IMR-90 (cell line): ENCODE measurements at regions not wholly inside any gene's neighbourhood (a gene's known extent, or its start where the extent isn't known, plus 50 kb on each side); places are given as distances from the start of the nearest gene placed in this dataset.

Source experiments
- ATAC-seq: fragments of 200-7000 bp; cut with Tn5 transposase; 2 replicates; pipeline ENCODE4 v1.9.1; 2020; ENCODE audit warnings: low read depth, mild to moderate bottlenecking, moderate library complexity
- BruUV-seq: library from RNA; stranded (reverse); fragments of 400-500 nt; replicated peaks from 2 replicates; lab custom pipeline; 2021; lab: Mats Ljungman, UMichigan
- CTCF ChIA-PET: fragments of 300-600 bp; formaldehyde crosslinking; extraction: SDS; loops from one replicate; lab custom pipeline; 2021; ENCODE audit warnings: antibody characterized with exemption; lab: Yijun Ruan, JAX
- POLR2A ChIA-PET: fragments of 300-600 bp; sonication (Branson Sonifier 250); formaldehyde crosslinking; loops from one replicate; lab custom pipeline; 2022; ENCODE audit warnings: antibody characterized with exemption; ENCODE audit not compliant: unreplicated experiment; lab: Charles Lee
- DNase-seq: peaks from one replicate; pipeline ENCODE4 v3.0.0; 2013
- H2AFZ ChIP-seq: replicated peaks from 2 replicates; pipeline ENCODE3; 2013; ENCODE audit warnings: low read length, mild to moderate bottlenecking; ENCODE audit not compliant: poor library complexity
- H2AK5ac ChIP-seq: 2 replicates; pipeline ENCODE4 v1.6.1; 2013; ENCODE audit warnings: low read depth, low read length, inconsistent platforms
- H2AK9ac ChIP-seq: replicated peaks from 2 replicates; pipeline ENCODE3; 2013; ENCODE audit warnings: mild to moderate bottlenecking, low read depth, low read length, moderate library complexity; ENCODE audit not compliant: poor library complexity
- H2BK120ac ChIP-seq: 2 replicates; pipeline ENCODE4 v1.6.1; 2013; ENCODE audit warnings: low read depth, low read length, inconsistent platforms
- H2BK15ac ChIP-seq: 3 replicates; pipeline ENCODE4 v1.6.1; 2013; ENCODE audit warnings: low read depth, low read length, inconsistent platforms
- H2BK20ac ChIP-seq: 2 replicates; pipeline ENCODE4 v1.6.1; 2013; ENCODE audit warnings: low read depth, mild to moderate bottlenecking, inconsistent platforms, low read length, moderate library complexity
- H2BK5ac ChIP-seq: 2 replicates; pipeline ENCODE4 v1.6.1; 2013; ENCODE audit warnings: mild to moderate bottlenecking, low read depth, low read length, inconsistent platforms; ENCODE audit not compliant: poor library complexity, severe bottlenecking
- H3K14ac ChIP-seq: replicated peaks from 2 replicates; pipeline ENCODE4 v1.6.1; 2013; ENCODE audit warnings: low read depth, low read length, inconsistent platforms
- H3K18ac ChIP-seq: 2 replicates; pipeline ENCODE4 v1.6.1; 2013; ENCODE audit warnings: low read depth, low read length, control low read depth
- H3K23ac ChIP-seq: 2 replicates; pipeline ENCODE4 v1.6.1; 2013; ENCODE audit warnings: low read depth, low read length, inconsistent platforms
- H3K27ac ChIP-seq: 2 replicates; pipeline ENCODE4 v1.5.1; 2013; ENCODE audit warnings: mild to moderate bottlenecking, control low read depth, low read length; ENCODE audit not compliant: insufficient read depth
- H3K27me3 ChIP-seq: 2 replicates; pipeline ENCODE4 v1.6.1; 2013; ENCODE audit warnings: low read length; ENCODE audit not compliant: control insufficient read depth, insufficient read depth
- H3K36me3 ChIP-seq: 2 replicates; pipeline ENCODE4 v1.6.1; 2013; ENCODE audit warnings: low read length, mixed read lengths; ENCODE audit not compliant: control insufficient read depth, insufficient read depth
- H3K4ac ChIP-seq: 2 replicates; pipeline ENCODE4 v1.6.1; 2013; ENCODE audit warnings: low read depth, low read length, inconsistent platforms
- H3K4me1 ChIP-seq: 2 replicates; pipeline ENCODE4 v1.6.1; 2013; ENCODE audit warnings: low read length, mixed read lengths; ENCODE audit not compliant: control insufficient read depth, insufficient read depth
- H3K4me2 ChIP-seq: 2 replicates; pipeline ENCODE4 v1.6.1; 2013; ENCODE audit warnings: low read depth, mild to moderate bottlenecking, control low read depth, low read length, moderate library complexity
- H3K4me3 ChIP-seq: 2 replicates; pipeline ENCODE4 v1.5.1; 2013; ENCODE audit warnings: low read depth, mild to moderate bottlenecking, control low read depth, low read length, moderate library complexity; ENCODE audit not compliant: insufficient read depth
- H3K56ac ChIP-seq: 2 replicates; pipeline ENCODE4 v1.6.1; 2013; ENCODE audit warnings: low read length, inconsistent platforms; ENCODE audit not compliant: insufficient read depth; ENCODE audit errors: extremely low read depth
- H3K79me1 ChIP-seq, 2 experiments: 2 replicates each; pipeline ENCODE4 v1.6.1; 2013; ENCODE audit warnings: low read length in 2 of 2, inconsistent platforms in 1 of 2, low read depth in 1 of 2
- H3K9ac ChIP-seq: 2 replicates; pipeline ENCODE4 v1.6.1; 2013; ENCODE audit warnings: low read depth, low read length, control low read depth
- H3K9me1 ChIP-seq: 2 replicates; pipeline ENCODE4 v1.6.1; 2013; ENCODE audit warnings: low read length, inconsistent platforms; ENCODE audit not compliant: insufficient read depth
- H3K9me3 ChIP-seq: 2 replicates; pipeline ENCODE4 v1.6.1; 2013; ENCODE audit warnings: low read length; ENCODE audit not compliant: control insufficient read depth, insufficient read depth
- H4K20me1 ChIP-seq: 2 replicates; pipeline ENCODE4 v1.6.1; 2013; ENCODE audit warnings: low read length, inconsistent platforms; ENCODE audit not compliant: insufficient read depth
- H4K5ac ChIP-seq: 2 replicates; pipeline ENCODE4 v1.6.1; 2013; ENCODE audit warnings: mild to moderate bottlenecking, low read depth, low read length, control low read depth
- H4K8ac ChIP-seq, 2 experiments: 2 replicates each; pipeline ENCODE4 v1.6.1; 2013; ENCODE audit warnings: low read depth in 2 of 2, low read length in 2 of 2, control low read depth in 1 of 2, inconsistent platforms in 1 of 2
- H4K91ac ChIP-seq: 2 replicates; pipeline ENCODE4 v1.6.1; 2013; ENCODE audit warnings: low read depth, low read length, inconsistent platforms; ENCODE audit not compliant: insufficient read depth
- BHLHE40 ChIP-seq: fragments of 150-350 bp; IDR thresholded peaks from 2 replicates; pipeline ENCODE4 v1.6.1; 2016; ENCODE audit warnings: mild to moderate bottlenecking, low read depth, low read length
- FOS ChIP-seq: fragments of 150-350 bp; IDR thresholded peaks from 2 replicates; pipeline ENCODE4 v1.6.1; 2016; ENCODE audit warnings: low read depth, low read length
- MAFK ChIP-seq: IDR thresholded peaks from 2 replicates; pipeline ENCODE4 v1.6.1; 2012; ENCODE audit warnings: low read depth, low read length, improper control_type of control experiment
- MAZ ChIP-seq: IDR thresholded peaks from 2 replicates; pipeline ENCODE4 v1.6.1; 2012; ENCODE audit warnings: low read depth, mild to moderate bottlenecking, low read length, improper control_type of control experiment, moderate library complexity, borderline replicate concordance
- MXI1 ChIP-seq: IDR thresholded peaks from 2 replicates; pipeline ENCODE4 v1.6.1; 2012; ENCODE audit warnings: low read depth, mild to moderate bottlenecking, low read length, moderate library complexity, borderline replicate concordance
- NFE2L2 ChIP-seq: fragments of 150-350 bp; IDR thresholded peaks from 2 replicates; pipeline ENCODE4 v1.6.1; 2016; ENCODE audit warnings: low read depth, mild to moderate bottlenecking, low read length
- POLR2A ChIP-seq: IDR thresholded peaks from 2 replicates; pipeline ENCODE4 v1.6.1; 2012; ENCODE audit warnings: mild to moderate bottlenecking, low read depth, low read length
- RAD21 ChIP-seq: IDR thresholded peaks from 2 replicates; pipeline ENCODE4 v1.6.1; 2012; ENCODE audit warnings: low read length, improper control_type of control experiment
- RCOR1 ChIP-seq: IDR thresholded peaks from 2 replicates; pipeline ENCODE4 v1.6.1; 2012; ENCODE audit warnings: mild to moderate bottlenecking, low read length, improper control_type of control experiment; ENCODE audit not compliant: insufficient replicate concordance
- WGBS, 2 experiments: methylation state at CpG; one replicate each; pipeline versions ENCODE4 v1.1.5 to v1.1.7; 2013; ENCODE audit warnings: missing lambda C conversion rate in 2 of 2; ENCODE audit not compliant: insufficient read length in 1 of 2; ENCODE audit errors: extremely low coverage in 2 of 2; 5-methylcytosine and 5-hydroxymethylcytosine counted together
- dilution Hi-C: fragments of 300-500 bp; cut with HindIII; formaldehyde crosslinking; loops from one replicate; pipeline ENCODE4 v1.14.3; 2018; ENCODE audit warnings: low sequenced_read_pairs; ENCODE audit not compliant: unreplicated experiment
- in situ Hi-C: fragments of 300-500 bp; cut with MboI; formaldehyde crosslinking; loops from 3 replicates; pipeline ENCODE4 v1.14.3; 2019; ENCODE audit warnings: low sequenced_read_pairs, inconsistent platforms, mixed read lengths
- intact Hi-C: fragments of 100-400 bp; cut with micrococcal nuclease; formaldehyde crosslinking; loops from 2 replicates; pipeline ENCODE4 v1.10.0; 2022
- TF ChIP-seq, protein P1 (sequence below): fragments of 150-350 bp; IDR thresholded peaks from 2 replicates; pipeline ENCODE4 v1.6.1; 2016; ENCODE audit warnings: low read depth, mild to moderate bottlenecking, low read length, moderate library complexity, borderline replicate concordance
- TF ChIP-seq, protein P2 (sequence below): conservative IDR thresholded peaks from 2 replicates; pipeline ENCODE4 v1.5.1; 2012; ENCODE audit warnings: mild to moderate bottlenecking, low read depth, low read length, improper control_type of control experiment
- TF ChIP-seq, protein P3 (sequence below): fragments of 150-350 bp; IDR thresholded peaks from 2 replicates; pipeline ENCODE4 v1.6.1; 2017; ENCODE audit warnings: mild to moderate bottlenecking, antibody characterized with exemption, low read length, low read depth

DNA sequence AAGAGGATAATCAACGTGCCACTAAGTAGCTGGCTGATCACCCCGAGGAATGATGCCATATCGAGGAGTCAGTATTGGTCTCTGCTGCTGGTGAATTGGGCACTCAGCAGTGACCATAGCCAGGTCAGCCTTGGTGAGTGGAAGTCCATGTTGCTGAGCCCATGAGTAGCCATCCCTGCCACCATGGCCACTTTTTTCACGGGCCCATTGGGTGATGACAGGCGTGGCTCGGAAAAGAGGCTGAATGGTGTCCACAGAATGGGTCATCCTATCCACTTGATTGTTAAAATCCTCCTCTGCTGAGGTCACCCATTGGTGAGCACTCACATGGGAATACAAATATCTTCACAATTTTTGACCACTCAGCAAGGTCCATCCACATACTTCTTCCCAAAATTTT, 114.4 kb downstream of the UBE2NL start:
- intact Hi-C loops (no loop called here), in situ Hi-C loops (no loop called here), dilution Hi-C loops (no loop called here)
- H3K79me1 ChIP-seq, result no peaks in the 10 kb centered on the region
- no peaks in the 10 kb centered on the region for H3K9me1 ChIP-seq
- H3K4ac ChIP-seq, result no peak overlapping the region
- peaks cover 4% of the 10 kb centered on the region; the same call in 1 of the 2 replicates for H3K9me3 ChIP-seq
- H4K20me1 ChIP-seq, result no peaks in the 10 kb centered on the region
- no peak overlapping the region for H2BK15ac ChIP-seq
- H3K4me3 ChIP-seq, result no peak overlapping the region
- ChIA-PET POLR2A (no interaction called here), CTCF (no interaction called here)
- H3K36me3 ChIP-seq, result no peaks in the 10 kb centered on the region
- H4K5ac ChIP-seq, result no peak overlapping the region
- no peak for TF ChIP-seq POLR2A
- TF ChIP-seq, protein P1, sequence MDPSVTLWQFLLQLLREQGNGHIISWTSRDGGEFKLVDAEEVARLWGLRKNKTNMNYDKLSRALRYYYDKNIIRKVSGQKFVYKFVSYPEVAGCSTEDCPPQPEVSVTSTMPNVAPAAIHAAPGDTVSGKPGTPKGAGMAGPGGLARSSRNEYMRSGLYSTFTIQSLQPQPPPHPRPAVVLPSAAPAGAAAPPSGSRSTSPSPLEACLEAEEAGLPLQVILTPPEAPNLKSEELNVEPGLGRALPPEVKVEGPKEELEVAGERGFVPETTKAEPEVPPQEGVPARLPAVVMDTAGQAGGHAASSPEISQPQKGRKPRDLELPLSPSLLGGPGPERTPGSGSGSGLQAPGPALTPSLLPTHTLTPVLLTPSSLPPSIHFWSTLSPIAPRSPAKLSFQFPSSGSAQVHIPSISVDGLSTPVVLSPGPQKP, result no peak
- TF ChIP-seq, protein P2, sequence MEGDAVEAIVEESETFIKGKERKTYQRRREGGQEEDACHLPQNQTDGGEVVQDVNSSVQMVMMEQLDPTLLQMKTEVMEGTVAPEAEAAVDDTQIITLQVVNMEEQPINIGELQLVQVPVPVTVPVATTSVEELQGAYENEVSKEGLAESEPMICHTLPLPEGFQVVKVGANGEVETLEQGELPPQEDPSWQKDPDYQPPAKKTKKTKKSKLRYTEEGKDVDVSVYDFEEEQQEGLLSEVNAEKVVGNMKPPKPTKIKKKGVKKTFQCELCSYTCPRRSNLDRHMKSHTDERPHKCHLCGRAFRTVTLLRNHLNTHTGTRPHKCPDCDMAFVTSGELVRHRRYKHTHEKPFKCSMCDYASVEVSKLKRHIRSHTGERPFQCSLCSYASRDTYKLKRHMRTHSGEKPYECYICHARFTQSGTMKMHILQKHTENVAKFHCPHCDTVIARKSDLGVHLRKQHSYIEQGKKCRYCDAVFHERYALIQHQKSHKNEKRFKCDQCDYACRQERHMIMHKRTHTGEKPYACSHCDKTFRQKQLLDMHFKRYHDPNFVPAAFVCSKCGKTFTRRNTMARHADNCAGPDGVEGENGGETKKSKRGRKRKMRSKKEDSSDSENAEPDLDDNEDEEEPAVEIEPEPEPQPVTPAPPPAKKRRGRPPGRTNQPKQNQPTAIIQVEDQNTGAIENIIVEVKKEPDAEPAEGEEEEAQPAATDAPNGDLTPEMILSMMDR, result no peak
- TF ChIP-seq NFE2L2, result no peak
- no peak for TF ChIP-seq BHLHE40
- no peak for TF ChIP-seq MXI1
- no peak for TF ChIP-seq RAD21
- TF ChIP-seq FOS, result no peak
- TF ChIP-seq, protein P3, sequence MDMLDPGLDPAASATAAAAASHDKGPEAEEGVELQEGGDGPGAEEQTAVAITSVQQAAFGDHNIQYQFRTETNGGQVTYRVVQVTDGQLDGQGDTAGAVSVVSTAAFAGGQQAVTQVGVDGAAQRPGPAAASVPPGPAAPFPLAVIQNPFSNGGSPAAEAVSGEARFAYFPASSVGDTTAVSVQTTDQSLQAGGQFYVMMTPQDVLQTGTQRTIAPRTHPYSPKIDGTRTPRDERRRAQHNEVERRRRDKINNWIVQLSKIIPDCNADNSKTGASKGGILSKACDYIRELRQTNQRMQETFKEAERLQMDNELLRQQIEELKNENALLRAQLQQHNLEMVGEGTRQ, result no peak
- TF ChIP-seq MAFK, result no peak
- no peak for TF ChIP-seq MAZ
- TF ChIP-seq RCOR1, result no peak
- ATAC-seq (no peak), DNase-seq (no peak)
- H3K23ac ChIP-seq, result no peak overlapping the region
- H3K27ac ChIP-seq, result no peak overlapping the region
- H2AK5ac ChIP-seq, result no peak overlapping the region
- H3K56ac ChIP-seq, result no peak overlapping the region
- no peaks in the 10 kb centered on the region for H3K4me1 ChIP-seq
- no peak overlapping the region for H3K9ac ChIP-seq
- no peak overlapping the region for H2BK5ac ChIP-seq
- H4K8ac ChIP-seq, result no peak overlapping the region
- H3K4me2 ChIP-seq, result no peak overlapping the region
- BruUV-seq, result no TSS peak
- H3K18ac ChIP-seq, result no peak overlapping the region
- no peak overlapping the region for H2BK20ac ChIP-seq
- no peak overlapping the region for H3K14ac ChIP-seq
- H3K27me3 ChIP-seq, result no peaks in the 10 kb centered on the region
- H2AK9ac ChIP-seq, result no peak overlapping the region
- no peak overlapping the region for H2BK120ac ChIP-seq
- WGBS, 2 experiments, result no CpG with 5 or more reads among the region's 6 CpGs
- H2AFZ ChIP-seq, result no peak overlapping the region
- H4K91ac ChIP-seq, result no peak overlapping the region
